Femur (tissue), 1 donor: ENCODE measurements at regions not wholly inside any gene's neighbourhood (a gene's known extent, or its start where the extent isn't known, plus 50 kb on each side); places are given as distances from the start of the nearest gene placed in this dataset.
"Not testable (repeated sequence)": the region's sequence is repeated elsewhere in the genome, so short reads cannot be mapped to it uniquely, and the experiment has no call there.

Source experiments
- DNase-seq: peaks from one replicate; pipeline ENCODE4 v3.0.0-alpha.2; 2017

DNA sequence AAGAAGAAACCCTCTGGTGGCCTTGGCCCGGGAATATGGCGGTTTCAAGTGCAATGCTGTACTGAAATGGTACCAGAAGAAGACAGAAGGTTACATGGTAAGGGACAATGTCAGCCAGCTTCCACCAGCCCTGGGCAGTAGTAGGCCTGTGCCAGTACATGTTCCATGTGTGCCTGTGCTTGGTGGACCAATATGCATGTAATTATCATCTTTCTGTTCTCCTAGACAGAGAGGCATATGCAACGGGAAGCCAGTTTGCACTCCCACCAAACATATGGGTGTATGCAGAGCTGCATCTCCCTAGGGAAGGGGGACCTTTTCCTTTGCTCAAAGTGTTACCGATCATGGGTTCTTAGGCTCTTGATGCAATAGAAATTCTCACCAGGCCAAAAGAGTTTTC is 80.9 kb upstream of the ADORA2B start:
- not testable (repeated sequence) for DNase-seq

DNA sequence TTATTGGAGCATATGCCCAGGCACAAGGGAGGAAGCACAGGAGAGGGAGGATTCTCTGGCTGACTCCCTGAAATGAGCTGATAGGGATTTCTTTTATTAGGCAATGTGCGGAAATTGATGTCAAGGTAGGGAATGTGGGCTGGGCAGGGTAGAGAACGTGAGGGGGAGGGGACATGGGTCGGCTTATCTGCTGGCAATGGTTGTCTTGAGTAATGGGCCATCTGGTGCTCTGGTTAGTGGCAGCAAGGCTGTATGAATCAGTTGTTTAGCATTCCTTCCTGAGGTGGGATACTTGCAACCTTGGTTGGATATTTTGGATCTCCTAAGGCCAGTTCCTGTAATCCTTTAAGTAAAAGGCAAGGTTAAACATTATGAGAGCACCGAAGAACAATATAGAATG is 80.5 kb upstream of the ADORA2B start:
- not testable (repeated sequence) for DNase-seq

DNA sequence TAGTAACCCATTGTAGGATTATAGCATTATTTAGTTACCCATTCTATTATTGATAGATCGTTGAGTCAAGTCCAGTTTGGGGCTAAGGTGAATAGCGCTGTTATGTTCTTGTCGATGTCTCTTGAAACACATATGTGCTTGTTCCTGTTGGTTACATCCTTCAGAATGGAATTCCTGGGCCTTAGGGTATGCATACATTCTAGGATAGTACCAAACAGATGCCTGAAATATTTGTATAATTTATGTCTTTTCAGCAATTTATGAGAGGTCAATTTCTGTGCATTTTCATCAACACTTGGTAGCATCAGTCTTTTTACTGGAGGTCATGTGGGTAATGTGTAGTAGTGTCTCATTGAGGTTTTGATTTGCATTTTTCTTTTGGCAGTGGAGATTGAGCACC is 78.9 kb upstream of the ADORA2B start:
- not testable (repeated sequence) for DNase-seq

DNA sequence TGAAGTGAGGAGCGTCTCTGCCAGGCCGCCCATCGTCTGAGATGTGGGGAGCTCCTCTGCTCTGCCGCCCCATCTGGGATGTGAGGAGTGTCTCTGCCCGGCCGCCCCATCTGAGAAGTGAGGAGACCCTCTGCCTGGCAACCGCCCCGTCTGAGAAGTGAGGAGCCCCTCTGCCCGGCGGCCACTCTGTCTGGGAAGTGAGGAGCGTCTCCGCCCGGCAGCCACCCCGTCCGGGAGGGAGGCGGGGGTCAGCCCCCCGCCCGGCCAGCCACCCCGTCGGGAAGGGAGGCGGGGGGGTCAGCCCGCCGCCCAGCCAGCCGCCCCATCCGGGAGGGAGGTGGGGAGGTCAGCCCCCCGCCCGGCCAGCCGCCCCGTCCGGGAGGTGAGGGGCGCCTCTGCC is 77.6 kb upstream of the ADORA2B start:
- DNase-seq: not testable (repeated sequence)

DNA sequence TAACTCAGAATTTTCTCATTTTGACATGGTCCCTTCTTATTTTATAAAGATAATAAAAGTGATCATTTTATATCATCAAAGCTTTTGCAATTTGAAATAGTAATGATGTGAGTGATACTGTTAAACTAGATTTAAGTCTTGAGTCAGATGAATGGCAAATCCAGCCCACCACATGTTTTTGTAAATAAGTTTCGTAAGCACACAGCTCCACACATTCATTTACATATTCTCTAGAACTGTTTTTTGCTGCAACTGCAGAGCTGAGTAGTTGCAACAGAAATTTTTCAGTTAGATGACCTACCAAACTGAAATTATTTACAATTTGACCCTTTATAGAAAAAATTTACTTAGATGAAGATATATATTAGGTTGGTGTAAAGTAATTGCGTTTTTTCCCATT is 75.1 kb upstream of the ADORA2B start:
- DNase-seq: not testable (repeated sequence)

DNA sequence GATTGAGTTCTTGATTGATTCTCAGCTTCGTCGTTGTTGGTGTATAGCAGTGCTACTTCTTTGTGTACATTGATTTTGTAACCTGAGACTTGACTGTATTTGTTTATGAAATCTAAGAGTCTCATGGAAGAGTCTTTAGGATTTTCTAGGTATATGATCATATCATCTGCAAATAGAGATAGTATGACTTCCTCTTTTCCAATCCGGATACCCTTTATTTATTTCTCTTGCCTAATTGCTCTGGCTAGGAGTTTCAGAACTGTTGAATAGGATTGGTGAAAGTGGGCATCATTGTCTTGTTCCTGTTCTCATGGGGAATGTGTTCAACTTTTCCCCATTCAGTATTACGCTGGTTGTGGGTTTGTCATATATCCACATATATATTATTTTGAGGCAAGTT is 72.3 kb upstream of the ADORA2B start:
- DNase-seq: not testable (repeated sequence)

DNA sequence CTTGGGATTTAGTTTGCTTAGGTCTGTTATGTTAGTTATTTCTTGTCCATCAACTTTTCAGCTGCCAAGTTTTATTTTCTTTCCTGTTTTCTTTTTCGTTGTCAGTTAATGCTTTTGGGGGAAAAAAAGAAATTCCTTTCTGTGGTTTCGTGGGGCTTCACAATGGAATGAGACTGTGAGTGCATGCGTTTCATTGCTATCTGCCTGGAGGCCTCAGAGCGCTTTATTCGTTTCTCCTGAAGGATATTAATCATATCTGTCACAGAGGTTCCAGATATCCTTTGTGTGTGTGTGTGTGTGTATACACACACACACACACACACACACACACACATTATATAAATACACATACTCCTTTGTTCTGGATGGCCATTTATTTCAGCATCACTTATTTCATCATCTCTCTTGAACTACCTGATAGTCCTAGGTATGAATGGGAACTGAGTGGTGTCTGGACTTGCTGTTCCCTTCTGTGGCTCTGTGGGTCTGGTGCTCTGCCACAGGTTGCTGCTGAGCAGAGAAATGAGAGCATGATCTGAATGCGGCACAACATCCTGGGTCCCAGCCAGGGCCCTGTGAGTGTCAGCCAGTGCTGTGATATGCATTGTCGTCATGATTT is 66.9 kb upstream of the ADORA2B start:
- DNase-seq: not testable (repeated sequence)

DNA sequence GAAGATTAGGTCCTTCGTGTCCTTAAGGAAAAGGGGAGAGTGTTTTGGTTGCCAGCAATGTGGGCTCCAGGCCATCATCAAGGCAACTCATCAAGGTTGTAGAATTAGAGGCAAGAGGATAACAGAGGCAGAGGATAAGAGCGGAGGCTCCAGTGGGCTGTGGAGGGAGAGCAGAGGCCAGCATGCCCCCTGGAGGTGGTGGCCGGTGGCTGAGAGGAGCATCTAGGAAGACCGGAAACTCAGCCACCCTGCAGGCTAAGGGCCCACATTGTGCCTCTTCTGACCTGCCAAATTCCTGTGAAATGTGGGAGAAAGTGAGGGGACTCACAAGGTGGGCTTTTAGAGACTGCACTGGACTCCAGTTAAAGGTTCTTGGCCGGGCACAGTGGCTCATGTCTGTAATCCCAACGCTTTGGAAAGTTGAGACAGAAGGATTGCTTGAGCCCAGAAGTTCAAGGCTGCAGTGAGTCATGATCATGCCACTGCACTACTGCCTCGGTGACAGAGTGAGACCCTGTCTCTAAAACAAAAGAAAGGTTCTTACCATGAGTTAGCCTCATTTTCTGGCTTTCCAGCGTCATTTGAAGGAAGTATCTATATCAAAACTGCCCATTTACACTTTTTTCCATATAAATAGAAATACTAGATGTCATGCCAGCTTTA is 62.7 kb upstream of the ADORA2B start:
- no peak for DNase-seq

DNA sequence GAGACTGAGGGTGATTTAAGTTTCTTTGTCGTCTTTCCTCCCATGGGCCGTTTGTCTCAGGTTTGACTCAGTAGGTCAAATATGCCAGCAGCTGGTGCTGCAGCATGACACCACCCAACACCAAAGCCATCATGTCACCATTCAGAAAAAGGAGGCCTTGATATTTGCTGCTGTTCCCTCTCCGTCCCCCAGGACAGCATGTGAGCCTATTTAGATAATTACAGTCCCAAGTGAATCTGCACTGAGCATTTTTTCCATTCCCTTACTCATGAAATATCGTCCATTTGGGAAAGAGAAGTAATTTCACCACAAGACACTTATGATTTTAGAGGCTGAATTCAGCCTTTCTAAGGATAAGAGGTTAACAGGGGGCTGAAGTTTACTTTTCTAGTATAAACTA is 62.2 kb upstream of the ADORA2B start:
- DNase-seq: no peak

DNA sequence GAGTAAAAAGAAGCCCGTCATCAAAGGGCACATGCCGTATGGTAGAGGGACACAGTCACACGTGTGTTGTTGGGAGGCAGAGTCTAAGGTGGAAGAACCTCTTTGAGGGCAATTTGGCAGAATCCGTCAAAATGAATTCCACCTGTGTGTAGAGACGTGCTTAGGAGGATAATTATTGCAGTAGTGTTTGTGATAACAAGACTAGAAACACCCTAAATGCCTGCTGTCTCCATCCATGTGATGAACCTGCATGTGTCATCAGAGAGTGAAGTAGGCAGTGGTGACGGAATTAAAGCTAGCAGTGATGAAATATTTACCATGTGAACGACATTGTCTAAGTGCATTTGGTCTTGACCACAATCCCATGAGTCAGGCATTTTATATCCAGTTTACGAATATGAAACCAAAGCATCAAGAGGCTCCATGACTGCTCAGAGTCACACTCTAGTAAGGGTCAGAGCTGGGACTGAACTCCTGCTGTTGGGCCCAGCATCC is 61.3 kb upstream of the ADORA2B start:
- no peak for DNase-seq

DNA sequence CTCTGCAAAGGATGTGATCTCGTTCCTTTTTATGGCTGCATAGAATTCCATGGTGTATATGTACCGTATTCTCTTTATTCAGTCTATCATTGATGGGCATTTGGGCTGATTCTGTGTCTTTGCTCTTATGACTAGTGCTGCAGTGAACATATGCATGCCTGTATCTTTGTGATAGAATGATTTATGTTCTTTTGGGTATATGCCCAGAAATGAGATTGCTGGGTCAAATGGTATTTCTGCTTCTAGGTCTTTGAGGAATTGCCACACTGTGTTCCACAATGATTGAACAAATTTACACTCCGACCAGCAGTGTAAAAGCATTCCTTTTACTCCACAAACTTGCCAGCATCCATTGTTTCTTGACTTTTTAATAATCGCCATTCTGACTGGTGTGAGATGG is 60.2 kb upstream of the ADORA2B start:
- no peak for DNase-seq

DNA sequence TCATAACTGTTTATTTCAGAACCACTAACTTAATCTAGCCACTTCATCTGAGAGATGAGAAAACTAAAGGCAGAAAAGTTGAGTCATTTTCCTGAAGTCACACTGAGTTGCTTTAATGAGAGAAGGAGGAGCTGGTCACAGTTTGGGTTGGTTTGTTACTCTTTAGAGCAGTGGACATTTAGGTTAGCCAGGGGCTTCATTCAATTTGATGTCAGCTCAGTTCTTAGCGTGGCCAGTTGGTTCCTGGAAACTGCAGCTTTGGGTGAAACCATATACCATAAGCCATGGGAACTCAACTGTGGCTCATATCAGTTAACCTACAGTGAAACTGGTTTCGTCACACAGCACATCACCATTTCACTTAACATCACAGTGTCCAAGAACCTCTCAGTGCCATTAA is 59.2 kb upstream of the ADORA2B start:
- no peak for DNase-seq

DNA sequence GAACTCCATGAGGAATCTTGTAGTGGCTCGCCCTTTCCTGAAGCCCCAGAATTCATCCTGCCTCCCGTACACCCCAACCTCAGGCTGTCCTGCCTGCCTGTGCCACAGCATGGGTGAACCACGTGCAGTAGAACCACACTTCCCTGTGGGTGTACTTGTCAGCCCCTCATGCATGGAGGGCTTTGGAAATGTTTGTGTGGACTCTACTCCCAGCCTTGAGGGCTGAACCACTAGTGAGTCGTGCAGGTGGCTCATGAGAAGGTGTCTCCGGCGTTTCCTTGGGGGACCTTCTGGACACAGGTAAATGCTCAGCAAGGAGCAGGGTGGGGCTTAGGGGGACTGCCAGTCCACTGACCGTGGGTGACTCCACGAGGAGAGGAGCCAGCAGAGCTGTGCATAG is 58.7 kb upstream of the ADORA2B start:
- DNase-seq: no peak

DNA sequence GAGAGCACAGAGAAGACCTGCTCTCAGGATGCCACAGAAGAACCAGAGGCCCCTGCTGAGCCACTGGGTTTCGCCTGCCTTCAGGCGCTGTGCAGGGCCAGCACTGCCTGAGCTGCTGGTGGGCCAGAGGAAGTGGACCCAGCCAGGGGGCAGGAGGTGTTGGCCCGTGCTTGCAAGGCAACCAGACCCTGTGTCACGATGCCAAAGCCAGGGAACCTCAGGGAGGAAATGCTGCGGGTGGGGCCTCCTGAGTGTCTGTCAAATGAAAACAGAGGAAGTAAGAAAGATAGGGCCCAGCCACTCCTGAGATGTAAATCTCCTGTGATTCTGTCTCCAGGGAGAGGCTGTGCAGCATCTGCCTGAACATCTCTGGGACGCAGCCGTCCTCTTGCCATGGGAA is 58.1 kb upstream of the ADORA2B start:
- no peak for DNase-seq

DNA sequence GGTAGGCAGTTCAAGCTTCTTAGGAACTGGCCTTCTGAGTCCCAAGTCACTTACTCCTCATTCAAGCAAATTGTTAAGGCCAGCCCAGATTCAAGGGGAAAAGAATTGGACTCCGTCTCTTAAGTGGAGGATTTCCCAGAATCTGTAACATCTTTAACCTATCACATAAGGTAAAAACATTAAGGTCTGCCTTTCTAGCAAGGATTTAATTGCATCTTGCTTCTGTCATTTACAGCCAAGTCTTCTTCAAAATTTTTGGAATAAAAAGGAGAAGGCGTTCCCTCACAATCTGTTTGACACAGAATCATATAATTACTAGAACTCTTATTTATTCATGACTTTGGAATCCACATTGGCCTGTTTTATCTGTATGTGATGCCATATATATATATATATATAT is 56.5 kb upstream of the ADORA2B start:
- DNase-seq: no peak

DNA sequence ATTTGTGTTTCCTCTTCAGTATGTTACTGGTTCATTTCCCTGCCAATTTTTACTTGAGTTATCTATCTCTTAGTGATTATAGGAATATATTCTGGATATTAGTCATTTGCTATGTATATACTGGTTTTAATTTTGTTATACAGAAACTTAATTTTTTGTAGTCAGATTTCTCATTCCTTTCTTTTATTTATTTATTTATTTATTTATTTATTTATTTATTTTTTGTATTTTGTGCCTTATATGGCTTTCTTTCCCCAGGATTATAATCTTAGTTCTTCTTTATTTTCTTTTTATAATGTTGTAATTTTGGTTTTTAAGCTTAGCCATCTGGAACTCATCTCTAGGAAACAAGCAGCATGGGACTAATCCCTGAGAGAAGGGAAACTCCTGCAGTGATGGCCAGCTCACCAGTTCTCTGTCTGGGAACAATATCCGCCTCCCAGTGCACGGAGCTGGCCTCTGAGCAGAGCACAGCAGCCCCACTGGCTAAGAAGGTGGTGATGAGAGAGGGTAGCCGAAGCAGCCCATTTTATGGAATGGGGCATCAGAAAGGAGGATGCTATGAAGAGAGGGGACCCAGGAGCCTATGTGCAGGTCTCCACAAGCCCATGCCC is 54.5 kb upstream of the ADORA2B start:
- no peak for DNase-seq

DNA sequence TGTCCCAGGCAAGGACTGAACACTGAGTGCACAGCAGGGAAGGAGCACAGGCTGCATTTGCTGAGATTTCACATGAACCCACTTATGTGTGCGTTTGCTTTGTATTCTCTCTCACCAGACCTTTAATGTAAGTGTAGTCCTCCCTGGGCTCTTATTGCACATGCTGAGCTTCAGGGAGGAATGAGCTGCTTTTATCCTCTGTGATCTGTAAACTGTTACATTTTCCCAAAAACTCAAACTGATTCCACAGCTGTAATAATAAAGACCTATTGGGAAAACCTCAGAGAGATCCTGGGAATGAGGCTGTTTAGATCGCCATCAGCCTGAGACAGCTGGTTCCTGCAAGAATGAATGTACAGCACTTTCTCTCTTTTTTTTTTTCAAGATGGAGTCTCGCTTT is 53.6 kb upstream of the ADORA2B start:
- no peak for DNase-seq

DNA sequence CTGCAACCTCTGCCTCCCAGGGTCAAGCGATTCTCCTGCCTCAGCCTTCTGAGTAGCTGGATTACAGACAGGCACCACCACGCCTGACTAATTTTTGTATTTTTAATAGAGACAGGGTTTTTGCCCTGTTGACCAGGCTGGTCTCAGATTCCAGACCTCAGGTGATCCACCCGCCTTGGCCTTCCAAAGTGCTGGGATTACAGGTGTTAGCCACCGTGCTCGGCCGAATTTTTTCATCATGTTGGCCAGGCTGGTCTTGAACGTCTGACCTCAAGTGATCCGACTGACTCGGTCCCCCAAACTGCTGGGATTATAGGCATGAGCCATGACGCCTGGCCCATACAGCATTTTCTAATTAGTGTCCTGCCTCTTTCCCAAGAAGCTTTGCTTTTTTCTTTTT is 52.7 kb upstream of the ADORA2B start:
- DNase-seq: no peak

DNA sequence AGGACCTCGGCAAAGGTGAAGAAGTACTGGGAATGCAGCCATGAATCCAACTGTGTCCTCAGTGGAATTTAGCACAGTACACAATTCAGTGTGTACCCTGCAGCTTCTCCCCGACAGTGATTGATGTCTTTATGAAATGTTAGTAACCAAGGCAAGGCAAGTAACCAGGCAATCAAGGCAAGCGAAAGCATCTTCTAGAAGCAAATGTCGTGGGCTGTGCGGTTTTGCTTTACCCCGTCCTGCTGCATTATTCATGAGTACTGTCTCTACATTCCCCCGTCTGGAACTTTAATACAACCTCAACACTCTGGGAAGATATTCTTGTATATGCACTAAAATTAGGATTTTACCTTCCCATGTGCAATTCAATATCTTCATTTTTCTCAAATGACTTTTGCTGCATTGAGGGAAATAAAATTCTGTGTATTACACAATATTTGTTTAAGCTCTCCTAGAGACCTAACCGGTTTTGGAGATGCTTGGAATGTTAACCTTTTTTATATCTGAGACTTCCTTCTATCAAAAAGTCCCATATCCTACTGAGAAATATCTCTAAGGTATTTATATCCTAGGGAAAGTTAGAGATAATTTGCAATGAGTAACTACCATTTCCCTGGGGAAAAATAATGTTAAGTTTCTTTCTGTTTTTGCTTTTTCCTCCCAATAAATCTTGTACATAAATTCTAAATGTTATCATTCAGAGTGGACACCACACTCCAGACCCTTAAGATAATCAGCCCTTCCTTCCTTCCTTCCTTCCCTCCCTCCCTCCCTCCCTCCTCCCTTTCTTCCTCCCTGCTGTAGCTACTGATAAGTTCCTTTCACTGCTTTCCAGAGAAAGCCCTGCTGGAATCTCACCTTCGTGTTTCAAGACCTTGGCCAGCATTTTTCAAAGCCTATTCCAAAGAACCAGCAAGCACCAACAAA is 51.9 kb upstream of the ADORA2B start:
- no peak for DNase-seq

DNA sequence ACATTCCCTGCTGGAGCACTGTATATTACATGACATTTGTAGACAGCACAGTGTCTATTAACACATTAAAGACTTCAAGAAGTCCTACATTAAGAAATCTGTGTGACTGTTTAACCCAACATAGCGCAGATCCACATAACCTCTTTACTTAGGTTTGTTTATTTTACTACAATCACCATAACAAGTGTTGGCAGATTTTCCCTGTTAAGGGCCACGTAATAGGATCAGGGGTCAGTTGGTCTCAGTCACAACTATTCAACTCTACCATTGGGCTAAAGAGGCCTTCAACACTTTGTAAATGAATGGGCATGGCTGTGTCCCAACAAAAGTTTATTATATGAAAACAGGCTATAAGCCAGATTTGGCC is 51.3 kb upstream of the ADORA2B start:
- no peak for DNase-seq

DNA sequence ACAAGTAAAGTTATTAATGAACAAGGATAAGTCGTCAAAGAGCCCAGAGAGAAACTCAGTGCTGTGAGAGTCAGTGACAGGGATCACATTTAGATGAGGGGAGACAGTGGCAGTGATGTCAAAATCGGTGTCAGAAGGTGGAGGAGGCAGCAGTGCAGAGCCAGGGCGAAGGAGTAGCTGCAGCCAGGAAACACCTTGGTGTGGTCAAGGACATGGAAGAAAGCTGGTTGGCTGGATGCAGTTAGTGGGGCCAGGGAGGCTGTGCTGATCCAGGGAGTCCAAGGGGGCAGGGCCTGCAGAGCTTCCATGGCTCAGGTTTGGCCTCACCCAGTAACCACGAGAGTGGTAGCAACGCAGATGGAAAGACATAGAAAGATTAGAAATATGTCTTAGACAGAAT is 50.7 kb upstream of the ADORA2B start:
- no peak for DNase-seq

DNA sequence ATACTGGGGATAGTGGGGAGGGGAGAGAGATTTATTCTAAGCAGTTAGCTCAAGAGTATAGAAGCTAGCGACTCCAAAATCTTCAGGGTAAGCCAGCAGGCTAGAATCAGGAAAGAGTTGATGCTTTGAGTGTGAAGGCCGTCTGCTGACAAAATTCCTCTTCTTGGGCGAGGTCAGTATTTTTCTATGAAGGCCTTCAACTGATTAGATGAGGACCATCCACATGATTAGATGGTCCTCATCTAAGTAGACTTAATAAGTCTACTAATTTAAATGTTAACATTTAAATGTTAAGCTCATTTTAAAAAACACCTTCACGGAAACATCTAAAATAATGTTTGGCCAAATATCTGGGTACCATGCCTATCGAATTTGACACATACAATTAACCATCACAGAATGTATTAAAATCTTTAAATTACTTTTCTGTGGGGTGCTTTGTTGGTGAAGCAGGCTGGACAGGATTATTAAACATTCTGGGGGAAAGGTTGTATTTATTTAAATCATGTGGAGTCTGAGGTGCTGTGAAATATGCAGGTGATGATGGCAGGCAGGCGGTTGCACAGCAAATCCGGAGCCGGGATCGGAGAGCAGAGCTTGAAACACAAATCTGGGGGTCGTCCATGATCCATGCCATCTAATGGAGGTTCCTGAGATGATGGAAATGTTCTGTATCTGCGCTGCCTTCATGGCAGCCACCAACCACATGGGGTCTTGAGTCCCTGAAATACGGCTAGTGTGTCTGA is 49.8 kb upstream of the ADORA2B start:
- no peak for DNase-seq
